Keratinocyte (primary cell): ENCODE measurements at regions not wholly inside any gene's neighbourhood (a gene's known extent, or its start where the extent isn't known, plus 50 kb on each side); places are given as distances from the start of the nearest gene placed in this dataset.

Source experiments
- CTCF ChIP-seq, 3 experiments: IDR thresholded peaks in 1 of 3; conservative IDR thresholded peaks in 1 of 3; optimal IDR thresholded peaks in 1 of 3; 2 replicates in 2 of 3; 3 replicates in 1 of 3; pipeline versions ENCODE3 to v1.5.1; 2011; ENCODE audit warnings: low read length in 3 of 3, mild to moderate bottlenecking in 3 of 3, moderate library complexity in 2 of 3, control low read depth in 1 of 3, inconsistent platforms in 1 of 3; ENCODE audit not compliant: insufficient read depth in 2 of 3; ENCODE audit errors: extremely low read depth in 1 of 3
- EZH2 ChIP-seq: IDR thresholded peaks from one replicate; pipeline ENCODE4 v1.6.1; 2012; ENCODE audit warnings: inconsistent platforms, mild to moderate bottlenecking, low read length, moderate library complexity

GRCh38 chr10:81534991-81535390 lies 340.0 kb upstream of the NRG3 start:
- TF ChIP-seq CTCF (optimal IDR thresholded peaks at IDR 0.05 in 1 of 3, IDR thresholded peaks at IDR 0.05 in 1 of 3, conservative IDR thresholded peaks at IDR 0.05 in 1 of 3; ENCODE audit: extremely low read depth in 1 of 3, insufficient read depth in 2 of 3, low read length in 3 of 3) (no peak), EZH2 (no peak)
